ENCODE measurements at regions not wholly inside any gene's neighbourhood (a gene's known extent, or its start where the extent isn't known, plus 50 kb on each side); places are given as distances from the start of the nearest gene placed in this dataset.
A peak's percentile ranks its signal among the peaks of the same experiment; 100 is the strongest.

DNA sequence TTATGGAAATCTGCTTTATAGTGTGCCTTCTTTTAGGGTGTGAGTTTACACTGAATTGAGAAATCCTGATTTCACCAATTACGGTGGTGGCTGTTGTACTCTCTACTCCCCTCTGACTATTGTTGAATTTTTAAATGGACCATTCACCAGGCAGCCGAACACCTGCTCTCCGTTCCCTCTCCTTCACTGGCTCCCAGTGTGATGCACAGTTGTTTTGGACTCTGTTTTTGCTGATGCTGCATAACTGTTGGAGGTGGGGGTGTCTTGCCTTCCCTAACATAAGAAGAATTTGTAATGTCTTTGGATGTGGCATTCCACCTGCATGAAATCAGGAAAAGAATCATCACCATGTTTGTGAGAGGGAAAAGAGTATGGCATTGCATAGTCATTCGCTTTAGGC, 341.2 kb downstream of the SNAPC1 start:
- no peaks in the 10 kb centered on the region for H3K36me3 ChIP-seq (ENCODE audit: control insufficient read depth, insufficient read depth, low read length)
- H3K9me3 ChIP-seq (ENCODE audit: control insufficient read depth, low read length) = no peaks in the 10 kb centered on the region
- no peak overlapping the region for H3K27ac ChIP-seq (ENCODE audit: low read depth, low read length, severe bottlenecking)
- WGBS, 2 experiments (ENCODE audit: insufficient coverage in 2 of 2) = 100% methylated on average over 2 of the region's 4 CpGs; no CpG with 5 or more reads in 1 of the 2 experiments
- H3K4me1 ChIP-seq (ENCODE audit: control insufficient read depth, insufficient read depth, low read length, poor library complexity, severe bottlenecking) = no peaks in the 10 kb centered on the region
- H3K4me3 ChIP-seq (ENCODE audit: extremely low read depth, insufficient read depth, low read length, poor library complexity, severe bottlenecking) = no peak overlapping the region

DNA sequence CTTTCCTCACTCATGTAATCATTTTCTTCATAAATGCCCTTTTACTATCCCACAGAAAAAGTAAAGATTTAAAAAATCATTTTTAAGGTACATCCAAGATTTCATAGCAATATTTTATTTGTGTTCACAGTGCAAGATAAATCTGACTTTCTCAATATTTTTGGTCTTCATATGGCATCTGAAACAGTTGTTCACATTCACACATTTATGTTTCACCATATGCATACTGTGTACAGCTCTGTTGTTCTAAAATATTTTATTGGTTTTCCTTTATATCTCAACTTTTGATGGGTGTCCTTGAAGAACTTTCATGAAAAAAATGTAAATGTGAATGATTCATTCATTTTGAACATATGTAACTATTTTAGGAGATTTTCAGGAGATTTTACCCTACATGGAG, 348.7 kb downstream of the SNAPC1 start:
- Histone ChIP-seq H3K4me1 (ENCODE audit: control insufficient read depth, insufficient read depth, low read length, poor library complexity, severe bottlenecking) (no peaks in the 10 kb centered on the region), H3K9me3 (ENCODE audit: control insufficient read depth, low read length) (no peaks in the 10 kb centered on the region), H3K4me3 (ENCODE audit: extremely low read depth, insufficient read depth, low read length, poor library complexity, severe bottlenecking) (no peak overlapping the region), H3K36me3 (ENCODE audit: control insufficient read depth, insufficient read depth, low read length) (no peaks in the 10 kb centered on the region), H3K27ac (ENCODE audit: low read depth, low read length, severe bottlenecking) (no peak overlapping the region)

DNA sequence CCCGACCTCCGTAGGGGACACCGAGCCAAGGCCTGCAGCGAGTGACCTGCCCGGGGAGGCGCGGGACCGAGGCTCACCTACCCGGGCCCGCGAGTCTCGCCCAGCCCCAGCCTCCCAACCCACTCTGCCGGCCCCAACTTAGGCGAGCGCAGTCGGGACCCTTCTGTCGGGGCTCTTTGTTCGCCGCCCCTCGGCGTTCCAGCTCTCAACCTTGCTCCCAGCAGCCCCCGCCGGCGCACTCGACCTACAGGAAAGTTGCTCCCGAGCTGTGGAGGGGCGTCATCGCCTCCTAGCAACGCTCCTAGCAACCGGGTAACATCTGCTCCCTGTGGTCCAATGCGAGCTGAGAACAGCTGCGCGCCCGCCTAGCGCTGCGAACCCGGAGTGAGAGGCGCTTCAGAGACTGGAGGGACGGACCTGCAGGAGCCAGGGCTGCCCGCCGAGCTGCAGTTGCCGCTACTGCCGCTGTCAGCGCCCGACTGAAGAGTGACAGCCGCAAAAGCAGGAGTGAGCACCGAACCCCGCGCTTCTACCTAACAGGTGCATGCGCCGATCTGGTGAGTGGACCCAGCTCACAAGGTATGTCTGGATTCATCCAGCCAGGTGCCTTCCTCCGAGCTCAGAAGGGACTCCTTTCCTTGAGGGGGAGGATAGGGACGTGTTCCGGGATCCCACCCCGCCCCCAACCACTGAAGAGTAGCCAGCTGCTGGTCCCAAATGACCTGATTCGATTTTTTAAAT, 355.0 kb downstream of the SNAPC1 start:
- WGBS, 2 experiments (ENCODE audit: insufficient coverage in 2 of 2) = 0 to 1% methylated on average over 35 to 47 of the region's 56 CpGs
- Histone ChIP-seq H3K27ac (ENCODE audit: low read depth, low read length, severe bottlenecking) (no peak overlapping the region), H3K36me3 (ENCODE audit: control insufficient read depth, insufficient read depth, low read length) (no peaks in the 10 kb centered on the region), H3K9me3 (ENCODE audit: control insufficient read depth, low read length) (no peaks in the 10 kb centered on the region), H3K4me3 (ENCODE audit: extremely low read depth, insufficient read depth, low read length, poor library complexity, severe bottlenecking) (peak overlapping the region; percentile 34), H3K4me1 (ENCODE audit: control insufficient read depth, insufficient read depth, low read length, poor library complexity, severe bottlenecking) (no peaks in the 10 kb centered on the region)

DNA sequence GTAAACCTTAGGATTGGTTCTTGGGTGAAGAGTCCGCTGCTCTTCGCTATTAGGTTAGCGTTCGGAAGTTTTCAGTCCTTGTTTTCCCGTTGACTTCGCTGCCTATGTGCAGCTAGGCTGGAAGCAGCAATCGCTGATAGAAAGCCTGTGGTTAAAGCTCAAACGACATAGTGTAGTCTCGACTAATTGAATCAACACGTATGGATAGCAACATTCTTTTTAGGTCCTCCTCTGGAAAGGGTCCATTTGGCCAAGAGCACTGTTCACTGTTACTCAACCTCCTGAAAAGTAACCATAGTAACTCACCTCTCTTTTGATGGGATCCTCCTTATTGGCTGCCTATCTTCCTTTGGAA, 355.5 kb downstream of the SNAPC1 start:
- Histone ChIP-seq H3K36me3 (ENCODE audit: control insufficient read depth, insufficient read depth, low read length) (no peaks in the 10 kb centered on the region), H3K27ac (ENCODE audit: low read depth, low read length, severe bottlenecking) (no peak overlapping the region), H3K4me3 (ENCODE audit: extremely low read depth, insufficient read depth, low read length, poor library complexity, severe bottlenecking) (peak overlapping the region; percentile 34), H3K4me1 (ENCODE audit: control insufficient read depth, insufficient read depth, low read length, poor library complexity, severe bottlenecking) (no peaks in the 10 kb centered on the region), H3K9me3 (ENCODE audit: control insufficient read depth, low read length) (no peaks in the 10 kb centered on the region)
- 11 to 14% methylated on average over 9 to 10 of the region's 10 CpGs for WGBS, 2 experiments (ENCODE audit: insufficient coverage in 2 of 2)

DNA sequence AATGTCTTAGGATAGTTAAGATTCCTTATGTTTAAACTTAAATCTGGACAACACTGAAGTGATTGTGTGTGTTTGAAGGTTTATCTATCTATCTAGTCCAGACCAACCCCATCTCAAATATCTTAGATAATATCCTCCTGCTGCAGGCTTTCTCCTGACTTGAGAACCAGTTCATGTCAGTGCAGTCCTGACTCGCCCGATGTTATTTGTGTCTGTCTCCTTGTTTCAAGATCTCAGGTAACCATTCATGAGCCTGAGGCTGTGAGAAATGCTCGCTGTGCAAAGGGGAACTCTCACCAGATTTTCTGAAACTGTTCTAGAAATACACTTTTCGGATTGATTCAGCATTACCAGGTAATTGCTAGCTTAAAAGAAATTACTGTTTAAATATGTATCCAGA, 356.2 kb downstream of the SNAPC1 start:
- no peak overlapping the region for H3K27ac ChIP-seq (ENCODE audit: low read depth, low read length, severe bottlenecking)
- H3K36me3 ChIP-seq (ENCODE audit: control insufficient read depth, insufficient read depth, low read length) = no peaks in the 10 kb centered on the region
- H3K4me3 ChIP-seq (ENCODE audit: extremely low read depth, insufficient read depth, low read length, poor library complexity, severe bottlenecking) = no peak overlapping the region
- no peaks in the 10 kb centered on the region for H3K9me3 ChIP-seq (ENCODE audit: control insufficient read depth, low read length)
- WGBS, 2 experiments (ENCODE audit: insufficient coverage in 2 of 2) = 83 to 93% methylated on average over 2 to 3 of the region's 4 CpGs
- H3K4me1 ChIP-seq (ENCODE audit: control insufficient read depth, insufficient read depth, low read length, poor library complexity, severe bottlenecking) = no peaks in the 10 kb centered on the region

DNA sequence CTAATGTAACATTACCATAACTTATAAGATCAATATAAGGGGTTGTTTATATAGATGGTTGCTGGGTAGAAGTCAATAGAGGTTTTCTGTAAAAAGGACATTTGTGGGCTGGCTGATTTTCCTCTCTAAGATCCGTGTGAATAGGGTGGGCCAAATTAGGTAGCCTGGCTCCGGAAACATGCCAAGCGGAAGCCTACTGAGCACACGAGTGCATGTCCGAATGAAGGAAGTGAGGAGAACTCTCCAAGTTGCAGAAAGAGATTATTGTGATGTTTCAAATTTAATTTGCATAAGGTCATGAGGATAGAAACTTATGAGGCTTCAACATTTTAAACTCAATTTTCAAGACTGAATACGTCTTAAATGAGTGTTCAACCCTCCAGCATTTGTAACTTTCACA, 356.7 kb downstream of the SNAPC1 start:
- no peaks in the 10 kb centered on the region for H3K36me3 ChIP-seq (ENCODE audit: control insufficient read depth, insufficient read depth, low read length)
- no peak overlapping the region for H3K27ac ChIP-seq (ENCODE audit: low read depth, low read length, severe bottlenecking)
- no peaks in the 10 kb centered on the region for H3K4me1 ChIP-seq (ENCODE audit: control insufficient read depth, insufficient read depth, low read length, poor library complexity, severe bottlenecking)
- H3K4me3 ChIP-seq (ENCODE audit: extremely low read depth, insufficient read depth, low read length, poor library complexity, severe bottlenecking) = no peak overlapping the region
- H3K9me3 ChIP-seq (ENCODE audit: control insufficient read depth, low read length) = no peaks in the 10 kb centered on the region
- WGBS, 2 experiments (ENCODE audit: insufficient coverage in 2 of 2) = 76 to 81% methylated on average over 4 to 6 of the region's 6 CpGs

DNA sequence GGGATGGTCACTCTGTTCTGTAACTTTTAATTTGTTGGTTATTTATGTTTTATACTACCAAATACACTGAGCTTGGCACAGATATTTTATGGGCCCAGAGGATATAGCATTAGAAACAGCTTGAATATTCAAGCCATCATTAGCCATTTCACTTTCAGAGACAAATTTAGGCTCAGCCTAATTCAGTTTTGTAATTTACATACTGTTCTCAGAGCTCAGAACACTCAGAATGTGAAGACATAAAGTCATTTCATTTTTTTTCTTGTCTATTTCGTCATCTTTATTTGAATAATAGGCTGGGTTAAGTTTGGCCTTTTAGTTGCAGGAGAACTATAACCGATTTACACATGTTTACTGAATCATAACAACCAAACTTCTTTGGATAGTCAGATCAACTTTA, 361.7 kb downstream of the SNAPC1 start:
- no peak overlapping the region for H3K4me3 ChIP-seq (ENCODE audit: extremely low read depth, insufficient read depth, low read length, poor library complexity, severe bottlenecking)
- H3K36me3 ChIP-seq (ENCODE audit: control insufficient read depth, insufficient read depth, low read length) = no peaks in the 10 kb centered on the region
- H3K4me1 ChIP-seq (ENCODE audit: control insufficient read depth, insufficient read depth, low read length, poor library complexity, severe bottlenecking) = no peaks in the 10 kb centered on the region
- no peaks in the 10 kb centered on the region for H3K9me3 ChIP-seq (ENCODE audit: control insufficient read depth, low read length)
- no peak overlapping the region for H3K27ac ChIP-seq (ENCODE audit: low read depth, low read length, severe bottlenecking)
- no CpG with 5 or more reads among the region's 2 CpGs for WGBS, 2 experiments (ENCODE audit: insufficient coverage in 2 of 2)

DNA sequence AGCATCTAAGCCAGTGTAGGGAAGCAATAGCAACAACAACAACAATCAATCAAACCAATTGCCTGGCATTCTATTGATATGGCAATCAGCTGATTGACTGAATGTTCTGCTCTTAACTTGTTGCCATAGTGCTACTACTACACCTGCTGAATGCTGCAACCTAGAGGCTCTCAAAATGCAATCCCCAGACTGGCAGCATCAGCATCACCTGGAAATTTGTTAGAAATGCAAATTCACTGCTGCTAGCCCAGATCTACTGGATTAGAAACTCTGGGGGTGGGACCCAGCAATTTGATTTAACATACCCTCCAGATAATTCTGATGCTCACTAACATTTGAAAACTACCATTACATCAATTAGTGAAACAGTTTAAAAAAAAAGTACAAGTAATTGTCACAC, 363.6 kb downstream of the SNAPC1 start:
- Histone ChIP-seq H3K4me1 (ENCODE audit: control insufficient read depth, insufficient read depth, low read length, poor library complexity, severe bottlenecking) (no peaks in the 10 kb centered on the region), H3K36me3 (ENCODE audit: control insufficient read depth, insufficient read depth, low read length) (no peaks in the 10 kb centered on the region), H3K27ac (ENCODE audit: low read depth, low read length, severe bottlenecking) (no peak overlapping the region), H3K4me3 (ENCODE audit: extremely low read depth, insufficient read depth, low read length, poor library complexity, severe bottlenecking) (no peak overlapping the region), H3K9me3 (ENCODE audit: control insufficient read depth, low read length) (no peaks in the 10 kb centered on the region)

DNA sequence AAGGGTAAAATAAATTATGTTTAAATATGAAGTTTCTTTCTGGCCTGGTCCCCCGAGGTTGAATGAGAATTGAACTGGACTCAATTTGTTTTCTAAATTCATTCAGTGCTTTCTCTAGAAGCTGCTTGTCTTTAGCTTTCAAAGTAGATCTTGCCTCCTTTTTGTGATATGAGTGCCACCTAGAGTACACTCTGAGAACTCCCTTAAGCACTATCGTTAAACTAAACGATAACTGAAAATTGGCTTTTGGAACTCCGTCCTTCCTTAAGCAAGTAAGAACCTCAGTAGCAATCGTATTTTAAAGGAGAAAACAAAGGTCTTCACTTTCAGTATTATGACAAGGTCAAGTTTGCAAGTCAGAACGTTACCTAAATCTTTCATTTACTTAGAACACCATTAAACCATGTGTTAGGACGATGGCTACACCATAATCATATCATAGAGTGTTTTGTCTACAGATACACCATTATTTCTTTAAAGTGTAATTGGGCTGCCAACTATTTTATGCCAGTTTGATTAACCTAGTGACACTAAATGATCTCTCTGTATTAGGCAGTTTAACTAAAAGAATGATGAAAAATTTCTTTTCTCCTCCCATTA, 364.8 kb downstream of the SNAPC1 start:
- Histone ChIP-seq H3K27ac (ENCODE audit: low read depth, low read length, severe bottlenecking) (no peak overlapping the region), H3K4me1 (ENCODE audit: control insufficient read depth, insufficient read depth, low read length, poor library complexity, severe bottlenecking) (no peaks in the 10 kb centered on the region), H3K4me3 (ENCODE audit: extremely low read depth, insufficient read depth, low read length, poor library complexity, severe bottlenecking) (no peak overlapping the region), H3K36me3 (ENCODE audit: control insufficient read depth, insufficient read depth, low read length) (no peaks in the 10 kb centered on the region), H3K9me3 (ENCODE audit: control insufficient read depth, low read length) (no peaks in the 10 kb centered on the region)
- 33 to 50% methylated on average over 2 to 4 of the region's 7 CpGs for WGBS, 2 experiments (ENCODE audit: insufficient coverage in 2 of 2)

DNA sequence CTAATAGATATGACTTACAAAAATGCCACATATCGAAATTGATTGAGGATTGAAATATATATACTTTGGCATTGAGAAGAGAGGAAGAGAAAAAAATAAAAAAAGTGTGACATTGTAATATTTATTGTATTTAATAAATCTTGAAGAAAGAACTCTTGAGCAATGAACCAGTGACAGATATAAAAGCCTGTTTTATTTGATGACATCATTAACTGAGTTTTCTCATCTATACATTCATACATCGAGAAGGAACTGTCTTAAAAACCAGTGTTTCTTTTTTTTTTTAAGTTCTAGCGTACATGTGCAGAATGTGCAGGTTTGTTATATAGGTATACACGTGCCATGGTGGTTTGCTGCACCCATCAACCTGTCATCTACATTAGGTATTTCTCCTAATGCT, 368.2 kb downstream of the SNAPC1 start:
- no CpG with 5 or more reads among the region's 4 CpGs for WGBS, 2 experiments (ENCODE audit: insufficient coverage in 2 of 2)
- no peaks in the 10 kb centered on the region for H3K9me3 ChIP-seq (ENCODE audit: control insufficient read depth, low read length)
- no peaks in the 10 kb centered on the region for H3K36me3 ChIP-seq (ENCODE audit: control insufficient read depth, insufficient read depth, low read length)
- H3K27ac ChIP-seq (ENCODE audit: low read depth, low read length, severe bottlenecking) = no peak overlapping the region
- no peak overlapping the region for H3K4me3 ChIP-seq (ENCODE audit: extremely low read depth, insufficient read depth, low read length, poor library complexity, severe bottlenecking)
- H3K4me1 ChIP-seq (ENCODE audit: control insufficient read depth, insufficient read depth, low read length, poor library complexity, severe bottlenecking) = no peaks in the 10 kb centered on the region

DNA sequence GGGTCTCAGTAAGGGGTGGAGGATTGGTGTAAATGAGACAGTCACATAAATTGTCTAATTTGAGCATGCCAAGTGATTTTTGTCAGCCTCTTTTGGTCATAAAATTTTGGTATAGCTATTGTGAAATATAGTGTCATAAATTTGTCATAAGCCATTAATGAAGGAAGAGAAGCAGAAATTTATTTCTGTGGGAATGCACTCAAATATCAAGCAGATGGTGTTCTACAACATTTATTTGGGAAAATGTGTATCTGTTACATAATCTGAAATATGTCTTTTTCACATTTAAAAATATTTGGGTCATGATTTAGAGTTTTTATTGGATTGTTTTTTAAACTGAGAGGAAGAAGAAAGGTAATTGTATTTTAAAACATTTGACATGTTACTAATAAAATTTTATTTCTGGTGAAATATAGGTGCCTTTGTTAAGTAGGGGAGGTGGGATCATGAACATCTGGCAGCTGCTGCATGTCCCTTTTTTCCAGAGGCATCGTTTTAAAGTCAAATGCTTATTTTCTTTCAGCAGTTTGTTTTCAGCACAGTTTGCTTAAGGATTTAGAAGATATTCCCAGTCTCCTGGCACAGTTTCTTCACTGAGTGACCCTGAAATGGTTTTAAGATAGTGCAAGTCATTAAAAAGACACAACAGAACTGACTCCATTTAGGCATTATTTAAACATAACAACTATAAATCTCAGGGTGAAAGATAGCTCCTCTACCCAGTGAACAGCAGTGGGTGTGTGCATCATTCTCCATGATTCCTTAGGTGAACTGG, 371.7 kb downstream of the SNAPC1 start:
- 86% methylated on average over 1 of the region's 1 CpG; no CpG with 5 or more reads in 1 of the 2 experiments for WGBS, 2 experiments (ENCODE audit: insufficient coverage in 2 of 2)
- Histone ChIP-seq H3K4me3 (ENCODE audit: extremely low read depth, insufficient read depth, low read length, poor library complexity, severe bottlenecking) (no peak overlapping the region), H3K27ac (ENCODE audit: low read depth, low read length, severe bottlenecking) (no peak overlapping the region), H3K4me1 (ENCODE audit: control insufficient read depth, insufficient read depth, low read length, poor library complexity, severe bottlenecking) (no peaks in the 10 kb centered on the region), H3K9me3 (ENCODE audit: control insufficient read depth, low read length) (no peaks in the 10 kb centered on the region), H3K36me3 (ENCODE audit: control insufficient read depth, insufficient read depth, low read length) (no peaks in the 10 kb centered on the region)

Measured in mesodermal cell (in vitro differentiated cells).